ENCODE measurements at regions not wholly inside any gene's neighbourhood (a gene's known extent, or its start where the extent isn't known, plus 50 kb on each side); places are given as distances from the start of the nearest gene placed in this dataset.

GRCh38 chr16:49969091-49970030 lies 55.7 kb upstream of the CNEP1R1 start:
- TF ChIP-seq CTCF (IDR thresholded peaks at IDR 0.05; ENCODE audit: extremely low read depth in 1 of 2, insufficient read depth in 1 of 2, low read depth in 1 of 2, low read length in 2 of 2) (no peak), EZH2 (IDR thresholded peaks at IDR 0.05; ENCODE audit: borderline replicate concordance, low read depth, low read length, severe bottlenecking) (no peak), POLR2AphosphoS5 (IDR thresholded peaks at IDR 0.05; ENCODE audit: insufficient read depth, low read depth, low read length) (no peak), MYC (IDR thresholded peaks at IDR 0.05; ENCODE audit: low read depth, low read length) (no peak), JUN (IDR thresholded peaks at IDR 0.05; ENCODE audit: borderline replicate concordance, insufficient read depth, insufficient read length, low read depth) (no peak), POLR2A (IDR thresholded peaks at IDR 0.05; ENCODE audit: low read depth, low read length) (no peak), GATA2 (IDR thresholded peaks at IDR 0.05; ENCODE audit: insufficient read depth, insufficient read length, low read depth, low read length) (no peak), FOS (IDR thresholded peaks at IDR 0.05; ENCODE audit: borderline replicate concordance, insufficient read depth, low read length) (no peak)
